GM23338 (cell line): ENCODE measurements at regions not wholly inside any gene's neighbourhood (a gene's known extent, or its start where the extent isn't known, plus 50 kb on each side); places are given as distances from the start of the nearest gene placed in this dataset.

Experiments
- ATAC-seq: fragments of 200-7000 bp; cut with Tn5 transposase; 3 replicates; pipeline ENCODE4 v1.9.1; 2020
- DNase-seq: peaks from one replicate; pipeline ENCODE4 v3.0.0-alpha.2; 2015; ENCODE audit warnings: low spot score
- H2AFZ ChIP-seq: fragments of 200-600 bp; sonication (generic); 2 replicates; pipeline ENCODE4 v1.8.0; 2016; ENCODE audit warnings: antibody characterized with exemption, mild to moderate bottlenecking, moderate library complexity
- H3F3A ChIP-seq: fragments of 200-600 bp; sonication (generic); replicated peaks from 2 replicates; pipeline ENCODE4 v1.8.0; 2017; ENCODE audit warnings: antibody characterized with exemption, mixed run types, low read depth
- H3K27ac ChIP-seq: fragments of 200-600 bp; sonication (generic); 2 replicates; pipeline ENCODE4 v1.6.1; 2016; ENCODE audit warnings: low read depth
- H3K27me3 ChIP-seq: fragments of 200-600 bp; sonication (generic); 2 replicates; pipeline ENCODE4 v1.8.0; 2016; ENCODE audit warnings: mild to moderate bottlenecking, mixed run types, moderate library complexity; ENCODE audit not compliant: insufficient read depth
- H3K36me3 ChIP-seq: fragments of 200-600 bp; sonication (generic); 2 replicates; pipeline ENCODE4 v1.8.0; 2016; ENCODE audit warnings: mild to moderate bottlenecking; ENCODE audit not compliant: insufficient read depth
- H3K4me1 ChIP-seq: fragments of 200-600 bp; sonication (generic); 2 replicates; pipeline ENCODE4 v1.8.0; 2016; ENCODE audit warnings: mild to moderate bottlenecking, moderate library complexity; ENCODE audit not compliant: insufficient read depth
- H3K4me2 ChIP-seq: fragments of 200-600 bp; sonication (generic); 2 replicates; pipeline ENCODE4 v1.7.1; 2017; ENCODE audit warnings: mixed run types
- H3K4me3 ChIP-seq: fragments of 200-600 bp; sonication (generic); 2 replicates; pipeline ENCODE4 v1.6.1; 2016; ENCODE audit warnings: mixed run types
- H3K79me2 ChIP-seq: fragments of 200-600 bp; sonication (generic); replicated peaks from 2 replicates; pipeline ENCODE4 v1.8.0; 2017; ENCODE audit warnings: mild to moderate bottlenecking; ENCODE audit not compliant: insufficient read depth
- H3K9me2 ChIP-seq: fragments of 200-600 bp; sonication (generic); 2 replicates; pipeline ENCODE4 v1.8.0; 2017; ENCODE audit not compliant: insufficient read depth
- H4K20me1 ChIP-seq: fragments of 200-600 bp; sonication (generic); replicated peaks from 2 replicates; pipeline ENCODE4 v1.8.0; 2017; ENCODE audit warnings: mild to moderate bottlenecking; ENCODE audit not compliant: insufficient read depth
- H3K27ac Mint-ChIP-seq: 2 replicates; pipeline ENCODE4 v1.8.0; 2020; ENCODE audit warnings: inconsistent platforms, mild to moderate bottlenecking, moderate library complexity, mixed read lengths
- H3K27me3 Mint-ChIP-seq: 3 replicates; pipeline ENCODE4 v1.8.0; 2022; ENCODE audit warnings: low read depth, mild to moderate bottlenecking, moderate library complexity, mixed read lengths, inconsistent platforms; ENCODE audit not compliant: insufficient read depth, poor library complexity
- H3K36me3 Mint-ChIP-seq: 3 replicates; pipeline ENCODE4 v1.8.0; 2021; ENCODE audit warnings: low read depth, mild to moderate bottlenecking, inconsistent platforms, moderate library complexity, mixed read lengths
- H3K4me1 Mint-ChIP-seq: 3 replicates; pipeline ENCODE4 v1.8.0; 2020; ENCODE audit warnings: mild to moderate bottlenecking, inconsistent platforms, mixed read lengths
- H3K4me3 Mint-ChIP-seq: 3 replicates; pipeline ENCODE4 v1.8.0; 2021; ENCODE audit warnings: moderate library complexity, mild to moderate bottlenecking, inconsistent platforms, mixed read lengths
- H3K9me3 Mint-ChIP-seq: 3 replicates; pipeline ENCODE4 v1.8.0; 2020; ENCODE audit warnings: moderate library complexity, mild to moderate bottlenecking, inconsistent platforms, mixed read lengths
- CREB1 ChIP-seq: fragments of 250-450 bp; sonication (Bioruptor Pico); IDR thresholded peaks from 2 replicates; pipeline ENCODE4 v1.5.0; 2020; ENCODE audit warnings: low read depth, mild to moderate bottlenecking, moderate library complexity
- EZH2 ChIP-seq: fragments of 200-600 bp; sonication (generic); IDR thresholded peaks from one replicate; pipeline ENCODE4 v1.8.0; 2017; ENCODE audit warnings: antibody characterized with exemption, mild to moderate bottlenecking, low read depth; ENCODE audit not compliant: unreplicated experiment
- JUNB ChIP-seq: IDR thresholded peaks from one replicate; pipeline ENCODE4 v1.6.1; 2016; ENCODE audit warnings: antibody characterized with exemption; ENCODE audit not compliant: unreplicated experiment
- NANOG ChIP-seq: IDR thresholded peaks from 2 replicates; pipeline ENCODE4 v1.6.1; 2016; ENCODE audit warnings: antibody characterized with exemption, borderline replicate concordance
- POLR2AphosphoS5 ChIP-seq: IDR thresholded peaks from 2 replicates; pipeline ENCODE4 v1.6.1; 2016; ENCODE audit warnings: antibody characterized with exemption, low read depth
- STAT1 ChIP-seq: IDR thresholded peaks from one replicate; pipeline ENCODE4 v1.6.1; 2016; ENCODE audit warnings: antibody characterized with exemption; ENCODE audit not compliant: unreplicated experiment
- ZNF114 ChIP-seq: fragments of 250-450 bp; sonication (Bioruptor Pico); IDR thresholded peaks from 2 replicates; pipeline ENCODE4 v1.5.0; 2020; ENCODE audit warnings: mild to moderate bottlenecking, moderate library complexity
- ZNF331 ChIP-seq: fragments of 250-450 bp; sonication (Bioruptor Pico); IDR thresholded peaks from 2 replicates; pipeline ENCODE4 v1.5.0; 2020; ENCODE audit warnings: low read depth, mild to moderate bottlenecking, moderate library complexity
- ZNF462 ChIP-seq: fragments of 250-450 bp; sonication (Bioruptor Pico); IDR thresholded peaks from 2 replicates; pipeline ENCODE4 v1.5.0; 2020; ENCODE audit warnings: mild to moderate bottlenecking, moderate library complexity
- TF ChIP-seq, protein P1 (sequence below), 2 experiments: fragments of 200-600 bp in 1 of 2; sonication (generic) in 1 of 2; conservative IDR thresholded peaks; 2 replicates each; pipeline versions ENCODE4 v1.5.1 to v1.6.1; 2016 to 2017; ENCODE audit warnings: antibody characterized with exemption in 2 of 2, low read depth in 2 of 2, mild to moderate bottlenecking in 2 of 2, moderate library complexity in 1 of 2
- TF ChIP-seq, protein P2 (sequence below): IDR thresholded peaks from 2 replicates; pipeline ENCODE4 v1.6.1; 2016; ENCODE audit warnings: antibody characterized with exemption

GRCh38 chr20:24241466-24241865 is 228.0 kb upstream of the SYNDIG1 start:
- no peak for DNase-seq
- no peaks in the 10 kb centered on the region for H3K36me3 Mint-ChIP-seq
- Histone ChIP-seq H3K4me3 (no peak overlapping the region), H3K9me2 (peaks cover 7% of the 10 kb centered on the region; the same call in 1 of the 2 replicates), H2AFZ (no peak overlapping the region), H3K36me3 (no peaks in the 10 kb centered on the region; the same call in 1 of the 2 replicates), H3F3A (no peaks in the 10 kb centered on the region), H4K20me1 (no peaks in the 10 kb centered on the region), H3K79me2 (no peaks in the 10 kb centered on the region), H3K27ac (no peak overlapping the region), H3K27me3 (no peaks in the 10 kb centered on the region), H3K4me1 (no peaks in the 10 kb centered on the region), H3K4me2 (no peak overlapping the region)
- H3K27ac Mint-ChIP-seq: no peak overlapping the region
- H3K9me3 Mint-ChIP-seq: no peaks in the 10 kb centered on the region; the same call in 2 of the 3 replicates
- peaks cover 3% of the 10 kb centered on the region for H3K27me3 Mint-ChIP-seq
- H3K4me3 Mint-ChIP-seq: no peak overlapping the region
- peaks cover 8% of the 10 kb centered on the region for H3K4me1 Mint-ChIP-seq
- ATAC-seq: no peak
- TF ChIP-seq ZNF114 (CRISPR knock-in tag) (no peak), JUNB (no peak), ZNF462 (CRISPR knock-in tag) (no peak), ZNF331 (CRISPR knock-in tag) (no peak), CREB1 (CRISPR knock-in tag) (no peak), POLR2AphosphoS5 (no peak), STAT1 (no peak), NANOG (no peak), EZH2 (no peak)
- TF ChIP-seq, protein P1, sequence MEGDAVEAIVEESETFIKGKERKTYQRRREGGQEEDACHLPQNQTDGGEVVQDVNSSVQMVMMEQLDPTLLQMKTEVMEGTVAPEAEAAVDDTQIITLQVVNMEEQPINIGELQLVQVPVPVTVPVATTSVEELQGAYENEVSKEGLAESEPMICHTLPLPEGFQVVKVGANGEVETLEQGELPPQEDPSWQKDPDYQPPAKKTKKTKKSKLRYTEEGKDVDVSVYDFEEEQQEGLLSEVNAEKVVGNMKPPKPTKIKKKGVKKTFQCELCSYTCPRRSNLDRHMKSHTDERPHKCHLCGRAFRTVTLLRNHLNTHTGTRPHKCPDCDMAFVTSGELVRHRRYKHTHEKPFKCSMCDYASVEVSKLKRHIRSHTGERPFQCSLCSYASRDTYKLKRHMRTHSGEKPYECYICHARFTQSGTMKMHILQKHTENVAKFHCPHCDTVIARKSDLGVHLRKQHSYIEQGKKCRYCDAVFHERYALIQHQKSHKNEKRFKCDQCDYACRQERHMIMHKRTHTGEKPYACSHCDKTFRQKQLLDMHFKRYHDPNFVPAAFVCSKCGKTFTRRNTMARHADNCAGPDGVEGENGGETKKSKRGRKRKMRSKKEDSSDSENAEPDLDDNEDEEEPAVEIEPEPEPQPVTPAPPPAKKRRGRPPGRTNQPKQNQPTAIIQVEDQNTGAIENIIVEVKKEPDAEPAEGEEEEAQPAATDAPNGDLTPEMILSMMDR (conservative IDR thresholded peaks at IDR 0.05; ENCODE audit: low read depth in 2 of 2): no peak
- TF ChIP-seq, protein P2, sequence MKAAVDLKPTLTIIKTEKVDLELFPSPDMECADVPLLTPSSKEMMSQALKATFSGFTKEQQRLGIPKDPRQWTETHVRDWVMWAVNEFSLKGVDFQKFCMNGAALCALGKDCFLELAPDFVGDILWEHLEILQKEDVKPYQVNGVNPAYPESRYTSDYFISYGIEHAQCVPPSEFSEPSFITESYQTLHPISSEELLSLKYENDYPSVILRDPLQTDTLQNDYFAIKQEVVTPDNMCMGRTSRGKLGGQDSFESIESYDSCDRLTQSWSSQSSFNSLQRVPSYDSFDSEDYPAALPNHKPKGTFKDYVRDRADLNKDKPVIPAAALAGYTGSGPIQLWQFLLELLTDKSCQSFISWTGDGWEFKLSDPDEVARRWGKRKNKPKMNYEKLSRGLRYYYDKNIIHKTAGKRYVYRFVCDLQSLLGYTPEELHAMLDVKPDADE: no peak
